ENCODE measurements at regions not wholly inside any gene's neighbourhood (a gene's known extent, or its start where the extent isn't known, plus 50 kb on each side); places are given as distances from the start of the nearest gene placed in this dataset.

DNA sequence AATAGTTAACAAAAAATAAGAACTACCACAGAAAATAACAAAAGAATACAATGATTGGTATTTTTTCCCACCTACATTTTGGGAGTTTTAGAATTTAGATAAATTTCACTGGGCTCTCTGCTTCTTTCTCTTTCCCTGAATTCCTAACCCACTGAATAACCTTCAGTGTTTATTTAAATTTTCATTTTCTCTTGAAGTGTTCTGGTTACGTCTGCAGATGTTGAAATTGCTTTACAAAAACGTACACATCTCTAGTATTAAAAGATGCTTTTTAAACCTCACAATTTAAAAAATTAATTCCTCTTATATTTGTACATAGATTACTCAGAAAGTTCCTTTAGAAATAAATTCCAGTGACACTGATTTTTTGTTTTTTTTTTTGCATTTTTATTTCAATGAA lies 158.7 kb upstream of the TUT7 start:
- Histone ChIP-seq H3K27ac (ENCODE audit: low read depth, low read length, poor library complexity, severe bottlenecking) (no peak overlapping the region), H3K9me3 (ENCODE audit: low read length) (no peaks in the 10 kb centered on the region), H3K27me3 (ENCODE audit: insufficient read depth, low read length) (no peaks in the 10 kb centered on the region), H4K20me1 (ENCODE audit: insufficient read depth, low read length) (no peaks in the 10 kb centered on the region), H3K79me2 (ENCODE audit: insufficient read depth, low read length) (no peaks in the 10 kb centered on the region), H3K4me3 (ENCODE audit: low read depth, low read length, poor library complexity, severe bottlenecking) (no peak overlapping the region), H3K9ac (ENCODE audit: low read length) (no peak overlapping the region), H3K4me2 (ENCODE audit: low read length) (no peak overlapping the region), H3F3A (ENCODE audit: insufficient read depth, low read length) (no peaks in the 10 kb centered on the region), H3K9me2 (ENCODE audit: low read depth, low read length) (no peaks in the 10 kb centered on the region), H3K36me3 (ENCODE audit: insufficient read depth, low read length) (no peaks in the 10 kb centered on the region), H2AFZ (ENCODE audit: low read length) (no peak overlapping the region), H3K4me1 (ENCODE audit: insufficient read depth, low read length, severe bottlenecking) (no peaks in the 10 kb centered on the region)
- TF ChIP-seq, protein P1, sequence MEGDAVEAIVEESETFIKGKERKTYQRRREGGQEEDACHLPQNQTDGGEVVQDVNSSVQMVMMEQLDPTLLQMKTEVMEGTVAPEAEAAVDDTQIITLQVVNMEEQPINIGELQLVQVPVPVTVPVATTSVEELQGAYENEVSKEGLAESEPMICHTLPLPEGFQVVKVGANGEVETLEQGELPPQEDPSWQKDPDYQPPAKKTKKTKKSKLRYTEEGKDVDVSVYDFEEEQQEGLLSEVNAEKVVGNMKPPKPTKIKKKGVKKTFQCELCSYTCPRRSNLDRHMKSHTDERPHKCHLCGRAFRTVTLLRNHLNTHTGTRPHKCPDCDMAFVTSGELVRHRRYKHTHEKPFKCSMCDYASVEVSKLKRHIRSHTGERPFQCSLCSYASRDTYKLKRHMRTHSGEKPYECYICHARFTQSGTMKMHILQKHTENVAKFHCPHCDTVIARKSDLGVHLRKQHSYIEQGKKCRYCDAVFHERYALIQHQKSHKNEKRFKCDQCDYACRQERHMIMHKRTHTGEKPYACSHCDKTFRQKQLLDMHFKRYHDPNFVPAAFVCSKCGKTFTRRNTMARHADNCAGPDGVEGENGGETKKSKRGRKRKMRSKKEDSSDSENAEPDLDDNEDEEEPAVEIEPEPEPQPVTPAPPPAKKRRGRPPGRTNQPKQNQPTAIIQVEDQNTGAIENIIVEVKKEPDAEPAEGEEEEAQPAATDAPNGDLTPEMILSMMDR (IDR thresholded peaks at IDR 0.05; ENCODE audit: low read length), result no peak
- TF ChIP-seq EZH2 (IDR thresholded peaks at IDR 0.05; ENCODE audit: borderline replicate concordance, low read length), result no peak

DNA sequence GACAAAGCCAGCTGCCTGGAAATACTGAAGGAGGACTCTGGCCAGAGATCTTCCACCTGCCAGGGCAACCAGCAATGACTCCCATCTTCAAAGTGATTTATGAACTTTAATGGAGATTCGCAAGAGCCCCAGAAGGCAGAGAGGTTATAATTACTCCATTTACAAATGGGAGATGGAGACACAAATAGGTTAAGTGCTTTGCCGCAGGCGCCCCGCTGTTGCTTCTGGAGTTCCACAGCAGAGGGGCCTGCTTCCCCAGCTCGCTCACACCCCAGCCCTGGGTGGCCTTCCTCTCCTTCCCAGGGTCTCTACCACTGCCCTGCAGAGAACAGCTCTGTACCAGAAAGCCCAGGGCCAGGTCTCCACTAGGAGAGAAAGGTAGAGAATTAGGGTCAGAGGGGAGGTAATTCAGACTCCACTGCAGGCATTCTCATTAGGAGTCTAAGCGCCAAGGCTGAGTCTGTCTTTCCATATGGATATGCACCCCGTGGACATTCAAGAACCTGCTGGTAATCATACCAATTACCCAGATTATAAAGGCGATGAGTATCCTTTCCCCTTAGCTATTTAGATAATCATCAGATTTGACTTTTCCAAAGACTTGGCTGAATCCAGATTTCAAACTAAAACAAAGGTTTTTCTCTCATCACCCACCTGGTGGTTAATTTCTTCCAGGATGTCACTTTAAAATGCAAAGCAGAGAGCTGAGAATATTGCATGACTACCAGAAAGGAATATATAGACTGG lies 157.6 kb upstream of the TUT7 start:
- Histone ChIP-seq H4K20me1 (ENCODE audit: insufficient read depth, low read length) (no peaks in the 10 kb centered on the region), H3K4me3 (ENCODE audit: low read depth, low read length, poor library complexity, severe bottlenecking) (no peak overlapping the region), H3K9ac (ENCODE audit: low read length) (no peak overlapping the region), H2AFZ (ENCODE audit: low read length) (no peak overlapping the region), H3K4me1 (ENCODE audit: insufficient read depth, low read length, severe bottlenecking) (no peaks in the 10 kb centered on the region), H3K9me2 (ENCODE audit: low read depth, low read length) (no peaks in the 10 kb centered on the region), H3K9me3 (ENCODE audit: low read length) (no peaks in the 10 kb centered on the region), H3K4me2 (ENCODE audit: low read length) (no peak overlapping the region), H3K36me3 (ENCODE audit: insufficient read depth, low read length) (no peaks in the 10 kb centered on the region), H3K27me3 (ENCODE audit: insufficient read depth, low read length) (no peaks in the 10 kb centered on the region), H3K79me2 (ENCODE audit: insufficient read depth, low read length) (no peaks in the 10 kb centered on the region), H3F3A (ENCODE audit: insufficient read depth, low read length) (no peaks in the 10 kb centered on the region), H3K27ac (ENCODE audit: low read depth, low read length, poor library complexity, severe bottlenecking) (no peak overlapping the region)
- no peak for TF ChIP-seq EZH2 (IDR thresholded peaks at IDR 0.05; ENCODE audit: borderline replicate concordance, low read length)
- TF ChIP-seq, protein P1 (IDR thresholded peaks at IDR 0.05; ENCODE audit: low read length), result no peak

DNA sequence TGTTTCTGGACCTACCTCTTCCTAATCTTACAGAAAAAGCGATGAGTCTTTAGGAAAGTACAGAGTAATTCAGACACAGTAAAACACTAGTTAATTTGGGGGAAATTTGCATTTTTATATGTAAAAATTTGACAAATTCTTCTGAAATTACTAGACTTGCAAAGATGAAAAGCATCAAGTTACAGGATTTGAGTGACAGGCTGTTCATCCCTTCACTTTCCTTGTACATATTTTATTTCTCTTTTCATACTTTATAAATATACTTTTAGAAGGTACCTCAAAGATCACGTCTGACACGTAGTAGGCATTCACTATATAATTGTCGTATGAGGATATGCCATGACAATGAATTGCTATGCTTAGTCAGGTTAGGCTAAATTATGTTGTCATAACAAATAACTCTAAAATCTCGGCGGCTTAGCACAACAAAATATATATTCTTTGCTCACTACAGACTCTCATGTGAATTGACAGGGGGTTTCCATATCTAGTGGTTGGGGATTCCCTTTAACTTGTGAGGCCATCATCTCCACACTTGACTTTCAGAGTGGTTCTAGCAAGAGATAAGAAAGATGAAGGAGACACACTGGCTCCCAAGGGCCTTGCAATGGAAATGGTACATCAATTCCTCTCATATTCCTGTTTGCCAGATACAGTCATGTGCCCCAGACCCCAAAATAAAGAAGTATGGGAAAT lies 154.1 kb upstream of the TUT7 start:
- Histone ChIP-seq H3K4me2 (ENCODE audit: low read length) (no peak overlapping the region), H3K9me2 (ENCODE audit: low read depth, low read length) (no peaks in the 10 kb centered on the region), H3K9ac (ENCODE audit: low read length) (no peak overlapping the region), H3K4me3 (ENCODE audit: low read depth, low read length, poor library complexity, severe bottlenecking) (no peak overlapping the region), H4K20me1 (ENCODE audit: insufficient read depth, low read length) (no peaks in the 10 kb centered on the region), H3F3A (ENCODE audit: insufficient read depth, low read length) (no peaks in the 10 kb centered on the region), H3K79me2 (ENCODE audit: insufficient read depth, low read length) (no peaks in the 10 kb centered on the region), H3K27ac (ENCODE audit: low read depth, low read length, poor library complexity, severe bottlenecking) (no peak overlapping the region), H3K4me1 (ENCODE audit: insufficient read depth, low read length, severe bottlenecking) (no peaks in the 10 kb centered on the region), H3K36me3 (ENCODE audit: insufficient read depth, low read length) (no peaks in the 10 kb centered on the region), H2AFZ (ENCODE audit: low read length) (no peak overlapping the region), H3K9me3 (ENCODE audit: low read length) (no peaks in the 10 kb centered on the region), H3K27me3 (ENCODE audit: insufficient read depth, low read length) (no peaks in the 10 kb centered on the region)
- TF ChIP-seq EZH2 (IDR thresholded peaks at IDR 0.05; ENCODE audit: borderline replicate concordance, low read length), result no peak
- TF ChIP-seq, protein P1 (IDR thresholded peaks at IDR 0.05; ENCODE audit: low read length), result no peak

Data from OCI-LY1 (cell line).